T-cell (primary cell): ENCODE measurements at regions not wholly inside any gene's neighbourhood (a gene's known extent, or its start where the extent isn't known, plus 50 kb on each side); places are given as distances from the start of the nearest gene placed in this dataset.

Experiments
- ATAC-seq, 4 experiments: fragments of 200-7000 bp in 3 of 4; fragments of 150-1000 bp in 1 of 4; cut with Tn5 transposase; replicated peaks in 1 of 4; 1 replicate in 3 of 4; 2 replicates in 1 of 4; pipeline ENCODE4 v1.10.0; 2021; ENCODE audit warnings: moderate library complexity in 3 of 4, mild to moderate bottlenecking in 2 of 4, moderate number of reproducible peaks in 1 of 4
- CTCF ChIA-PET, 2 donors: fragments of 300-600 bp; sonication (Branson Sonifier 250); formaldehyde crosslinking; loops; one replicate each; lab custom pipeline; 2022; ENCODE audit warnings: antibody characterized with exemption in 2 of 2; lab: Charles Lee
- POLR2A ChIA-PET, 2 donors: fragments of 300-600 bp; sonication (Branson Sonifier 250); formaldehyde crosslinking; loops; one replicate each; lab custom pipeline; 2022; ENCODE audit warnings: antibody characterized with exemption in 2 of 2; lab: Charles Lee
- DNase-seq, 35 experiments: peaks; one replicate each; pipeline versions ENCODE4 v3.0.0 to v3.0.0-alpha.2; 2013 to 2023
- H3K27ac ChIP-seq: one replicate; pipeline ENCODE4 v1.5.1; 2013; ENCODE audit warnings: low read length
- H3K27me3 ChIP-seq, 2 experiments: replicated peaks in 1 of 2; 1 replicate in 1 of 2; 2 replicates in 1 of 2; pipeline versions ENCODE4 v1.6.1 to v1.7.0; 2013; ENCODE audit warnings: low read length in 1 of 2, mixed read lengths in 1 of 2; ENCODE audit not compliant: control insufficient read depth in 2 of 2, insufficient read depth in 2 of 2; ENCODE audit errors: extremely low read depth in 1 of 2
- H3K36me3 ChIP-seq, 2 donors: 1 replicate in 1 of 2; 2 replicates in 1 of 2; pipeline versions ENCODE4 v1.6.1 to v1.7.0; 2013; ENCODE audit warnings: low read length in 1 of 2; ENCODE audit not compliant: control insufficient read depth in 2 of 2, insufficient read depth in 1 of 2; ENCODE audit errors: extremely low read depth in 1 of 2
- H3K4me1 ChIP-seq, 2 experiments: 1 replicate in 1 of 2; 2 replicates in 1 of 2; pipeline versions ENCODE4 v1.6.1 to v1.7.0; 2013; ENCODE audit warnings: low read length in 2 of 2, mixed read lengths in 1 of 2; ENCODE audit not compliant: insufficient read depth in 2 of 2, control insufficient read depth in 1 of 2; ENCODE audit errors: extremely low read depth in 1 of 2
- H3K4me3 ChIP-seq, 2 donors: 1 replicate in 1 of 2; 2 replicates in 1 of 2; pipeline versions ENCODE4 v1.5.1 to v1.7.0; 2013; ENCODE audit warnings: mild to moderate bottlenecking in 2 of 2, low read length in 1 of 2, moderate library complexity in 1 of 2; ENCODE audit not compliant: control insufficient read depth in 1 of 2; ENCODE audit errors: extremely low read depth in 1 of 2
- H3K9me3 ChIP-seq: 2 replicates; pipeline ENCODE4 v1.7.0; 2013
- H3K27ac Mint-ChIP-seq, 2 donors: one replicate each; pipeline ENCODE4 v1.8.0; 2020 to 2021; ENCODE audit warnings: mild to moderate bottlenecking in 2 of 2, mixed read lengths in 2 of 2
- H3K27me3 Mint-ChIP-seq, 2 donors: one replicate each; pipeline ENCODE4 v1.8.0; 2021 to 2022; ENCODE audit warnings: mixed read lengths in 2 of 2
- H3K36me3 Mint-ChIP-seq: one replicate; pipeline ENCODE4 v1.8.0; 2021; ENCODE audit warnings: mixed read lengths
- H3K4me1 Mint-ChIP-seq, 3 donors: one replicate each; pipeline ENCODE4 v1.8.0; 2020 to 2022; ENCODE audit warnings: mixed read lengths in 3 of 3, mild to moderate bottlenecking in 1 of 3
- H3K4me3 Mint-ChIP-seq, 3 donors: one replicate each; pipeline ENCODE4 v1.8.0; 2020 to 2022; ENCODE audit warnings: mild to moderate bottlenecking in 3 of 3, mixed read lengths in 3 of 3, moderate library complexity in 3 of 3
- H3K9me3 Mint-ChIP-seq, 3 donors: one replicate each; pipeline ENCODE4 v1.8.0; 2020 to 2022; ENCODE audit warnings: mixed read lengths in 3 of 3
- WGBS: methylation state at CpG from one replicate; pipeline ENCODE4 v1.1.5; 2013; ENCODE audit warnings: missing lambda C conversion rate; ENCODE audit not compliant: insufficient coverage; 5-methylcytosine and 5-hydroxymethylcytosine counted together

DNA sequence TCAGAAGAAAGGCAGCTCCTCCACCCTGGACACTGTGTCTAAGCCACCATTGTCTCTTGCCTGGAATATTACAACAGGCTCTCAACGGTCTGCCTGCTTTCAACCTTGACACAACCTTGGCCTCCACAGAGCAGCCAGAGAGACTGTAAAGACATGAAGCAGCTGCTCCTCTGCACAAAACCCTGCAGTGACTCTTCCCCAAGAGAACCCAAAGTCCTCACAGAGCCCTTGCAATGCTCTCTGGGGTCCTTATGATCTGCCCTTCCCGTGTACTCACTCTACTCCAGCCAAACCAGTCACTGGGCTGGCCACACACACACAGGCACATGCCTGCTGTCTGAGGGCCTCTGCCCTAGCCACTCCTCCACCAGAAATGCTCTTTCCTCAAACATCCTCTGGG lies 75.9 kb upstream of the CPEB2 start:
- CTCF ChIA-PET, result no interaction called here
- peak in 1 of 4 experiments; percentile 7 for ATAC-seq

DNA sequence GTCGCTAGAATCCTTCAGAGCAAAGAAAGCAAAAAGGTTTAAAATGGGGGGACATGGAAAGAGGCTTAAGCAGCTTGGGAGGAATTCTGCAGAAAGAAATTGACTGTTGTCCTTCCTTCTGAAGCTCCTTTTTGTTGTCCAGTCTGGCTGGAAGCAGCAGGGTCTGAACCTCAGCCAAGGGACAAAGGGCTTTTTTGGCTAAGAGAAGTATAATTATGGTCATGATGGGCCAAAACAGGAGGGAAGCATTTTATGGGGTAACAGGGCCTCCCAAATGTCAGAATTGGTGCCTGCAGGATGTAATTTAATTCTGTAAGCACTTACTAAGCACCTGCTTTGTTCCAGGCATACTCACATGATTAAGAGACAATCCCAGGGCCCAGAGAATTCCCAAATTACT lies 74.2 kb upstream of the CPEB2 start:
- ATAC-seq (no peak), DNase-seq (no peak)
- no CpG with 5 or more reads among the region's 1 CpG for WGBS
- Mint-ChIP-seq H3K27me3 (peaks cover 3 to 5% of the 10 kb centered on the region in 2 donors), H3K36me3 (no peaks in the 10 kb centered on the region), H3K4me3 (no peak overlapping the region), H3K4me1 (no peaks in the 10 kb centered on the region), H3K27ac (no peak overlapping the region), H3K9me3 (no peaks in the 10 kb centered on the region)
- H3K9me3 ChIP-seq, result no peaks in the 10 kb centered on the region
- H3K27me3 ChIP-seq, result no peaks in the 10 kb centered on the region
- H3K36me3 ChIP-seq, result no peaks in the 10 kb centered on the region
- POLR2A ChIA-PET, result interaction anchor here in 1 of 2 donors (0.7 kb wide), 1 partner anchor 182 kb away, joined by 3 read pairs; no protein-coding TSS in a partner anchor
- no peak overlapping the region for H3K4me3 ChIP-seq
- CTCF ChIA-PET, result no interaction called here
- no peaks in the 10 kb centered on the region for H3K4me1 ChIP-seq
- H3K27ac ChIP-seq, result no peak overlapping the region

More for the DNA sequence above, 75.9 kb upstream of the CPEB2 start:
- H3K4me1 Mint-ChIP-seq, result no peaks in the 10 kb centered on the region
- no peak overlapping the region for H3K4me3 ChIP-seq
- H3K36me3 Mint-ChIP-seq, result no peaks in the 10 kb centered on the region
- no peaks in the 10 kb centered on the region for H3K27me3 Mint-ChIP-seq
- H3K27ac Mint-ChIP-seq, result no peak overlapping the region
- no peaks in the 10 kb centered on the region for H3K9me3 ChIP-seq
- H3K27ac ChIP-seq, result no peak overlapping the region
- POLR2A ChIA-PET, result no interaction called here
- no peak for DNase-seq
- no peaks in the 10 kb centered on the region for H3K36me3 ChIP-seq
- H3K27me3 ChIP-seq, result no peaks in the 10 kb centered on the region
- WGBS, result 87% methylated on average over 2 of the region's 2 CpGs
- no peaks in the 10 kb centered on the region for H3K9me3 Mint-ChIP-seq
- no peak overlapping the region for H3K4me3 Mint-ChIP-seq
- no peaks in the 10 kb centered on the region for H3K4me1 ChIP-seq

GRCh38 chr4:14929669-14930068 lies 72.6 kb upstream of the CPEB2 start:
- POLR2A ChIA-PET, result no interaction called here
- Histone ChIP-seq H3K9me3 (no peaks in the 10 kb centered on the region), H3K27me3 (no peaks in the 10 kb centered on the region), H3K27ac (no peak overlapping the region), H3K36me3 (no peaks in the 10 kb centered on the region), H3K4me3 (no peak overlapping the region), H3K4me1 (no peaks in the 10 kb centered on the region)
- no peak for ATAC-seq
- Mint-ChIP-seq H3K36me3 (no peaks in the 10 kb centered on the region), H3K4me1 (no peaks in the 10 kb centered on the region), H3K27ac (no peak overlapping the region), H3K27me3 (peaks cover 3 to 6% of the 10 kb centered on the region in 2 donors), H3K4me3 (no peak overlapping the region), H3K9me3 (no peaks in the 10 kb centered on the region)
- CTCF ChIA-PET, result no interaction called here
- WGBS, result no CpG with 5 or more reads among the region's 1 CpG
- no peak for DNase-seq

DNA sequence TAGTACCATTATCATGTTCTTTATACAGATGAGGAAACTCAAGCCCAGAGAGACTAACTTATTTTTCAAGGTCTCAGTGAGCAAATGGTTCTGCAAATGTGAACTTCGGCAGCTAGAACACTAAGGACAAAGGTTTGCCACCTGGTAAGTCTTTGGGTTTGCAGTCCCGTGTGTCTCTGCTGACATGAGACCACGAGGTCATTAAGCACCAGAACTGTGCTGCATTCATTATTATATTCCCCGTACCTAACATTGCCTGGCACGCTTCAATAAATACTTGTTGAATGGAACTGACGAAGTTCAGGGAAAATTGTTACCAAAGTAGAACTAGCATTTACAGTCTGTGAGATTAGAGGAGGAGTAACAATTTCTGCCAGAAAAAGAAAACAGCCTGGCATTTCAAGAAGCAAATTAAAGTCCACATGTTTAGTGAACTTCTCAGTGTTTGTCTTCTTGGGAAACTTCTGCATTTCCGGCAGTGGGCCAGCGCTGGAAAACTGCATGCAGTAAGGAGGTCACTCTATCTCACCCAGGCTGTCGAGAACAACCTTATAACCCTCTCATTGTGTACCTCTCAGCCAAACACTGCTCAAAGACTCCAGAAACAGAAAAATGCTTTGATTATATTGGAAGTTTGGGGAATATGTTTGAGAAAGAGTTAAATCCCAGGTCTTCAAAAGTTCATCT lies 67.4 kb upstream of the CPEB2 start:
- POLR2A ChIA-PET, result no interaction called here
- Mint-ChIP-seq H3K4me3 (no peak overlapping the region), H3K27me3 (peaks cover 22 to 30% of the 10 kb centered on the region in 2 donors), H3K36me3 (no peaks in the 10 kb centered on the region), H3K9me3 (no peaks in the 10 kb centered on the region), H3K4me1 (no peaks in the 10 kb centered on the region), H3K27ac (no peak overlapping the region)
- CTCF ChIA-PET, result no interaction called here
- ATAC-seq, result no peak
- no peaks in the 10 kb centered on the region for H3K36me3 ChIP-seq
- H3K9me3 ChIP-seq, result no peaks in the 10 kb centered on the region
- H3K4me3 ChIP-seq, result no peak overlapping the region
- 81% methylated on average over 7 of the region's 9 CpGs for WGBS
- no peak for DNase-seq
- no peaks in the 10 kb centered on the region for H3K27me3 ChIP-seq
- H3K4me1 ChIP-seq, result no peaks in the 10 kb centered on the region
- H3K27ac ChIP-seq, result no peak overlapping the region

GRCh38 chr4:14943749-14944148 lies 58.5 kb upstream of the CPEB2 start:
- CTCF ChIA-PET, result no interaction called here
- ATAC-seq (no peak), DNase-seq (no peak)

GRCh38 chr4:14952352-14952751 lies 49.9 kb upstream of the CPEB2 start:
- H3K4me3 ChIP-seq, result no peak overlapping the region
- H3K4me1 ChIP-seq, result no peaks in the 10 kb centered on the region
- POLR2A ChIA-PET, result no interaction called here
- DNase-seq (no peak), ATAC-seq (no peak)
- H3K9me3 Mint-ChIP-seq, result no peaks in the 10 kb centered on the region
- H3K9me3 ChIP-seq, result no peaks in the 10 kb centered on the region
- no peaks in the 10 kb centered on the region for H3K4me1 Mint-ChIP-seq
- H3K36me3 Mint-ChIP-seq, result no peaks in the 10 kb centered on the region
- H3K27ac ChIP-seq, result no peak overlapping the region
- CTCF ChIA-PET, result no interaction called here
- no peak overlapping the region for H3K4me3 Mint-ChIP-seq
- no peak overlapping the region for H3K27ac Mint-ChIP-seq
- H3K36me3 ChIP-seq, result no peaks in the 10 kb centered on the region
- peaks cover 9 to 14% of the 10 kb centered on the region in 2 donors for H3K27me3 Mint-ChIP-seq
- H3K27me3 ChIP-seq, result peaks cover 0 to 7% of the 10 kb centered on the region in 2 experiments

More at GRCh38 chr4:14943749-14944148, 58.5 kb upstream of the CPEB2 start:
- Mint-ChIP-seq H3K4me1 (no peaks in the 10 kb centered on the region), H3K27ac (no peak overlapping the region), H3K36me3 (no peaks in the 10 kb centered on the region), H3K9me3 (no peaks in the 10 kb centered on the region), H3K4me3 (no peak overlapping the region), H3K27me3 (peaks cover 13 to 15% of the 10 kb centered on the region in 2 donors)
- no peaks in the 10 kb centered on the region for H3K4me1 ChIP-seq
- 93% methylated on average over 4 of the region's 7 CpGs for WGBS
- no peaks in the 10 kb centered on the region for H3K36me3 ChIP-seq
- POLR2A ChIA-PET, result no interaction called here
- no peak overlapping the region for H3K4me3 ChIP-seq
- H3K27me3 ChIP-seq, result peaks cover 0 to under 1% of the 10 kb centered on the region in 2 experiments
- H3K9me3 ChIP-seq, result no peaks in the 10 kb centered on the region
- no peak overlapping the region for H3K27ac ChIP-seq
